Vagina (tissue), 2 donors: ENCODE measurements at regions not wholly inside any gene's neighbourhood (a gene's known extent, or its start where the extent isn't known, plus 50 kb on each side); places are given as distances from the start of the nearest gene placed in this dataset.

Experiments
- DNase-seq, 2 donors: peaks; one replicate each; pipeline ENCODE4 v3.0.0-alpha.2; 2017; ENCODE audit errors: extremely low spot score in 2 of 2
- H3K27ac ChIP-seq: fragments of 200-600 bp; sonication (generic); one replicate; pipeline ENCODE4 v1.5.1; 2019
- H3K27me3 ChIP-seq: fragments of 200-600 bp; sonication (generic); one replicate; pipeline ENCODE4 v1.5.1; 2019
- H3K36me3 ChIP-seq, 2 donors: fragments of 200-600 bp; sonication (generic); one replicate each; pipeline ENCODE4 v1.5.1; 2017 to 2019
- H3K4me1 ChIP-seq: fragments of 200-600 bp; sonication (generic); one replicate; pipeline ENCODE4 v1.5.1; 2019
- H3K4me3 ChIP-seq, 2 donors: fragments of 200-600 bp; sonication (generic); 1 replicate in 1 of 2; 2 replicates in 1 of 2; pipeline ENCODE4 v1.5.1; 2016 to 2019
- H3K9me3 ChIP-seq: fragments of 200-600 bp; sonication (generic); one replicate; pipeline ENCODE4 v1.5.1; 2019
- CTCF ChIP-seq, 3 experiments: fragments of 450-650 bp in 2 of 3; fragments of 200-600 bp in 1 of 3; sonication (generic) in 1 of 3; IDR thresholded peaks; one replicate each; pipeline ENCODE4 v1.5.1; 2017 to 2019; ENCODE audit warnings: antibody characterized with exemption in 3 of 3, mild to moderate bottlenecking in 2 of 3, moderate library complexity in 2 of 3
- POLR2A ChIP-seq, 2 donors: fragments of 450-650 bp; IDR thresholded peaks; one replicate each; pipeline ENCODE4 v1.6.1; 2017; ENCODE audit warnings: antibody characterized with exemption in 2 of 2, mild to moderate bottlenecking in 2 of 2, moderate library complexity in 2 of 2
- POLR2AphosphoS5 ChIP-seq, 2 donors: sonication (generic); formaldehyde crosslinking; IDR thresholded peaks; one replicate each; pipeline ENCODE4 v1.9.0; 2017; ENCODE audit warnings: antibody characterized with exemption in 2 of 2, mild to moderate bottlenecking in 2 of 2, low read depth in 1 of 2; ENCODE audit not compliant: insufficient read depth in 1 of 2
- intact Hi-C: fragments of 100-400 bp; cut with DNase I; formaldehyde crosslinking; loops from one replicate; pipeline ENCODE4 v1.15.1; 2023

GRCh38 chr11:29734287-29734686, 282.5 kb downstream of the KCNA4 start:
- no peak overlapping the region for H3K4me3 ChIP-seq
- TF ChIP-seq CTCF (IDR thresholded peaks at IDR 0.05): no peak
- no peak for TF ChIP-seq POLR2AphosphoS5 (IDR thresholded peaks at IDR 0.05; ENCODE audit: insufficient read depth in 1 of 2, low read depth in 1 of 2)
- no peak for TF ChIP-seq POLR2A (IDR thresholded peaks at IDR 0.05)
- no peaks in the 10 kb centered on the region for H3K9me3 ChIP-seq
- H3K27me3 ChIP-seq: no peaks in the 10 kb centered on the region
- H3K4me1 ChIP-seq: no peaks in the 10 kb centered on the region
- H3K36me3 ChIP-seq: no peaks in the 10 kb centered on the region
- H3K27ac ChIP-seq: no peak overlapping the region
- no peak for DNase-seq
- intact Hi-C loops: no loop called here

GRCh38 chr11:29713831-29714320, 303.0 kb downstream of the KCNA4 start:
- no peaks in the 10 kb centered on the region for H3K36me3 ChIP-seq

GRCh38 chr11:29712616-29713015, 304.2 kb downstream of the KCNA4 start:
- no peak for TF ChIP-seq CTCF (IDR thresholded peaks at IDR 0.05)
- no peak for TF ChIP-seq POLR2A (IDR thresholded peaks at IDR 0.05)
- no peak for TF ChIP-seq POLR2AphosphoS5 (IDR thresholded peaks at IDR 0.05; ENCODE audit: insufficient read depth in 1 of 2, low read depth in 1 of 2)
- Histone ChIP-seq H3K4me3 (no peak overlapping the region), H3K27me3 (no peaks in the 10 kb centered on the region), H3K4me1 (no peaks in the 10 kb centered on the region), H3K9me3 (no peaks in the 10 kb centered on the region), H3K36me3 (no peaks in the 10 kb centered on the region), H3K27ac (no peak overlapping the region)
- intact Hi-C loops: no loop called here
- DNase-seq: no peak

More at GRCh38 chr11:29713831-29714320, 303.0 kb downstream of the KCNA4 start:
- DNase-seq: no peak
- no peaks in the 10 kb centered on the region for H3K27me3 ChIP-seq
- H3K4me3 ChIP-seq: no peak overlapping the region
- H3K9me3 ChIP-seq: no peaks in the 10 kb centered on the region
- no peaks in the 10 kb centered on the region for H3K4me1 ChIP-seq
- no peak overlapping the region for H3K27ac ChIP-seq
- TF ChIP-seq POLR2AphosphoS5 (IDR thresholded peaks at IDR 0.05; ENCODE audit: insufficient read depth in 1 of 2, low read depth in 1 of 2) (no peak), CTCF (IDR thresholded peaks at IDR 0.05) (no peak), POLR2A (IDR thresholded peaks at IDR 0.05) (no peak)
- intact Hi-C loops: no loop called here

GRCh38 chr11:29707924-29708323, 308.9 kb downstream of the KCNA4 start:
- Histone ChIP-seq H3K4me3 (no peak overlapping the region), H3K36me3 (no peaks in the 10 kb centered on the region), H3K27ac (no peak overlapping the region), H3K4me1 (no peaks in the 10 kb centered on the region), H3K9me3 (no peaks in the 10 kb centered on the region), H3K27me3 (no peaks in the 10 kb centered on the region)
- DNase-seq: no peak
- intact Hi-C loops: no loop called here
- no peak for TF ChIP-seq POLR2A (IDR thresholded peaks at IDR 0.05)
- TF ChIP-seq POLR2AphosphoS5 (IDR thresholded peaks at IDR 0.05; ENCODE audit: insufficient read depth in 1 of 2, low read depth in 1 of 2): no peak
- no peak for TF ChIP-seq CTCF (IDR thresholded peaks at IDR 0.05)

- Histone ChIP-seq H3K4me1 (no peaks in the 10 kb centered on the region), H3K27me3 (no peaks in the 10 kb centered on the region), H3K36me3 (no peaks in the 10 kb centered on the region), H3K9me3 (no peaks in the 10 kb centered on the region), H3K4me3 (no peak overlapping the region), H3K27ac (no peak overlapping the region)
- intact Hi-C loops: no loop called here
- no peak for DNase-seq
- TF ChIP-seq CTCF (IDR thresholded peaks at IDR 0.05) (no peak), POLR2A (IDR thresholded peaks at IDR 0.05) (no peak), POLR2AphosphoS5 (IDR thresholded peaks at IDR 0.05; ENCODE audit: insufficient read depth in 1 of 2, low read depth in 1 of 2) (no peak)
Observed at GRCh38 chr11:29685361-29685760, 331.5 kb downstream of the KCNA4 start.
